GM06990 (cell line): ENCODE measurements at regions not wholly inside any gene's neighbourhood (a gene's known extent, or its start where the extent isn't known, plus 50 kb on each side); places are given as distances from the start of the nearest gene placed in this dataset.

Experiments used
- DNase-seq: peaks from one replicate; pipeline ENCODE4 v3.0.0-alpha.2; 2011; ENCODE audit not compliant: insufficient read length; ENCODE audit errors: extremely low read depth
- H3K27me3 ChIP-seq: replicated peaks from 2 replicates; pipeline ENCODE4 v1.6.0; 2011; ENCODE audit warnings: low read length; ENCODE audit not compliant: control insufficient read depth, insufficient read depth
- H3K36me3 ChIP-seq: 2 replicates; pipeline ENCODE4 v1.5.1; 2011; ENCODE audit warnings: low read length; ENCODE audit not compliant: control insufficient read depth, insufficient read depth
- H3K4me3 ChIP-seq: replicated peaks from 2 replicates; pipeline ENCODE4 v1.5.1; 2011; ENCODE audit warnings: low read depth, mild to moderate bottlenecking, control low read depth, low read length
- CTCF ChIP-seq: IDR thresholded peaks from 2 replicates; pipeline ENCODE4 v1.5.1; 2011; ENCODE audit warnings: low read length, control low read depth, mild to moderate bottlenecking, inconsistent platforms; ENCODE audit not compliant: insufficient read depth, poor library complexity, severe bottlenecking

- H3K27me3 ChIP-seq: no peaks in the 10 kb centered on the region
- no peak for DNase-seq
- no peak overlapping the region for H3K4me3 ChIP-seq
Measured at GRCh38 chr21:17370263-17370662, 142.6 kb upstream of the CXADR start.

GRCh38 chr21:17370916-17371315 is 141.9 kb upstream of the CXADR start:
- no peaks in the 10 kb centered on the region for H3K27me3 ChIP-seq
- DNase-seq: no peak
- no peaks in the 10 kb centered on the region for H3K36me3 ChIP-seq
- no peak for TF ChIP-seq CTCF
- no peak overlapping the region for H3K4me3 ChIP-seq

More at GRCh38 chr21:17370263-17370662, 142.6 kb upstream of the CXADR start:
- no peak for TF ChIP-seq CTCF
- no peaks in the 10 kb centered on the region for H3K36me3 ChIP-seq

- no peak for TF ChIP-seq CTCF
- Histone ChIP-seq H3K4me3 (no peak overlapping the region), H3K36me3 (no peaks in the 10 kb centered on the region), H3K27me3 (no peaks in the 10 kb centered on the region)
- DNase-seq: no peak
Measured at GRCh38 chr21:17371450-17371849, 141.4 kb upstream of the CXADR start.

GRCh38 chr21:17372200-17372599 is 140.6 kb upstream of the CXADR start:
- H3K27me3 ChIP-seq: no peaks in the 10 kb centered on the region
- H3K4me3 ChIP-seq: no peak overlapping the region
- no peak for DNase-seq
- no peaks in the 10 kb centered on the region for H3K36me3 ChIP-seq
- TF ChIP-seq CTCF: no peak

- no peak for DNase-seq
- Histone ChIP-seq H3K4me3 (no peak overlapping the region), H3K36me3 (no peaks in the 10 kb centered on the region), H3K27me3 (no peaks in the 10 kb centered on the region)
- TF ChIP-seq CTCF: no peak
Measured at GRCh38 chr21:17386498-17386897, 126.3 kb upstream of the CXADR start.

GRCh38 chr21:17387030-17387617 is 125.7 kb upstream of the CXADR start:
- DNase-seq: no peak
- TF ChIP-seq CTCF: peak; percentile 48
- no peaks in the 10 kb centered on the region for H3K36me3 ChIP-seq
- H3K27me3 ChIP-seq: no peaks in the 10 kb centered on the region
- no peak overlapping the region for H3K4me3 ChIP-seq
